Lung (tissue), 11 donors: ENCODE measurements at regions not wholly inside any gene's neighbourhood (a gene's known extent, or its start where the extent isn't known, plus 50 kb on each side); places are given as distances from the start of the nearest gene placed in this dataset.

Experiments
- ATAC-seq: fragments of 200-7000 bp; cut with Tn5 transposase; one replicate; pipeline ENCODE4 v1.9.1; 2020; ENCODE audit warnings: moderate number of reproducible peaks; ENCODE audit not compliant: insufficient read depth, low FRiP score
- DNase-seq, 3 donors: peaks; one replicate each; pipeline ENCODE4 v3.0.0-alpha.2; 2013 to 2017
- H3K27ac ChIP-seq, 2 donors: one replicate each; pipeline ENCODE4 v1.5.1; 2013; ENCODE audit warnings: mild to moderate bottlenecking in 2 of 2, moderate library complexity in 2 of 2, control low read depth in 1 of 2, inconsistent platforms in 1 of 2, low read depth in 1 of 2, low read length in 1 of 2
- H3K27me3 ChIP-seq, 3 donors: one replicate each; pipeline ENCODE4 v1.5.1; 2013; ENCODE audit warnings: low read length in 2 of 3; ENCODE audit not compliant: control insufficient read depth in 3 of 3, insufficient read depth in 3 of 3
- H3K36me3 ChIP-seq, 4 donors: one replicate each; pipeline ENCODE4 v1.5.1; 2013; ENCODE audit warnings: low read length in 4 of 4, mild to moderate bottlenecking in 1 of 4, moderate library complexity in 1 of 4; ENCODE audit not compliant: control insufficient read depth in 4 of 4, insufficient read depth in 4 of 4
- H3K4me1 ChIP-seq, 5 donors: one replicate each; pipeline ENCODE4 v1.5.1; 2013; ENCODE audit warnings: low read length in 5 of 5, mild to moderate bottlenecking in 2 of 5, moderate library complexity in 1 of 5; ENCODE audit not compliant: control insufficient read depth in 5 of 5, insufficient read depth in 5 of 5
- H3K4me3 ChIP-seq: one replicate; pipeline ENCODE4 v1.5.1; 2013; ENCODE audit warnings: mild to moderate bottlenecking, control low read depth, moderate library complexity
- H3K9ac ChIP-seq, 2 donors: one replicate each; pipeline ENCODE4 v1.5.1; 2013; ENCODE audit warnings: low read length in 2 of 2, control low read depth in 1 of 2; ENCODE audit not compliant: insufficient read depth in 1 of 2
- H3K9me3 ChIP-seq, 4 donors: one replicate each; pipeline ENCODE4 v1.5.1; 2013; ENCODE audit warnings: low read length in 3 of 4, mild to moderate bottlenecking in 1 of 4, moderate library complexity in 1 of 4; ENCODE audit not compliant: control insufficient read depth in 4 of 4, insufficient read depth in 3 of 4
- WGBS, 2 donors: extraction: QIAGEN DNeasy Blood & Tissue Kit; methylation state at CpG; one replicate each; pipeline ENCODE4 v1.1.7; 2013; 5-methylcytosine and 5-hydroxymethylcytosine counted together
- TF ChIP-seq, protein P1 (sequence below): IDR thresholded peaks from 2 replicates; pipeline ENCODE4 v1.5.1; 2012; ENCODE audit warnings: mild to moderate bottlenecking; ENCODE audit errors: control extremely low read depth, extremely low read depth
- donor health status: control.
- donor health status: control.
- donor health status: Bipolar disorder and iron deficiency.
- donor health status: healthy.
- donor health status: DM: yes; HTN: yes; CAD: no.

DNA sequence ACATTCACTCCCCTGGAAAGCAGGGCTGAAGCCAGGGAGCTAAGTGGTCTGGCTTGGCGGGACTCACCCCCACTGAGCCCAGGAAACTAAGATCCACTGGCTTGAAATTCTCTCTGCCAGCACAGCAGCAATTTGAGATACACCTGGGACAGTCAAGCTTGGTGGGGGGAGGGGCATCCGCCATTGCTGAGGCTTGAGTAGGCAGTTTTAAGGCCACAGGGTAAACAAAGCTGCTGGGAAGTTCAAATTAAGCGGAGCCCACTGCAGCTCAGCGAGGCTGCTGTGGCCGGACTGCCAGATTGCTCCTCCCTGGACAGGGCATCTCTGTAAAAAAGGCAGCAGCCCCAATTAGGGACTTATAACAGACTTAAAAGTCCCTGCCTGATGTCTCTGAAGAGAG, 108.2 kb upstream of the FAM13C start:
- no peaks in the 10 kb centered on the region for H3K27me3 ChIP-seq
- TF ChIP-seq, protein P1, sequence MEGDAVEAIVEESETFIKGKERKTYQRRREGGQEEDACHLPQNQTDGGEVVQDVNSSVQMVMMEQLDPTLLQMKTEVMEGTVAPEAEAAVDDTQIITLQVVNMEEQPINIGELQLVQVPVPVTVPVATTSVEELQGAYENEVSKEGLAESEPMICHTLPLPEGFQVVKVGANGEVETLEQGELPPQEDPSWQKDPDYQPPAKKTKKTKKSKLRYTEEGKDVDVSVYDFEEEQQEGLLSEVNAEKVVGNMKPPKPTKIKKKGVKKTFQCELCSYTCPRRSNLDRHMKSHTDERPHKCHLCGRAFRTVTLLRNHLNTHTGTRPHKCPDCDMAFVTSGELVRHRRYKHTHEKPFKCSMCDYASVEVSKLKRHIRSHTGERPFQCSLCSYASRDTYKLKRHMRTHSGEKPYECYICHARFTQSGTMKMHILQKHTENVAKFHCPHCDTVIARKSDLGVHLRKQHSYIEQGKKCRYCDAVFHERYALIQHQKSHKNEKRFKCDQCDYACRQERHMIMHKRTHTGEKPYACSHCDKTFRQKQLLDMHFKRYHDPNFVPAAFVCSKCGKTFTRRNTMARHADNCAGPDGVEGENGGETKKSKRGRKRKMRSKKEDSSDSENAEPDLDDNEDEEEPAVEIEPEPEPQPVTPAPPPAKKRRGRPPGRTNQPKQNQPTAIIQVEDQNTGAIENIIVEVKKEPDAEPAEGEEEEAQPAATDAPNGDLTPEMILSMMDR, result no peak
- 82 to 89% methylated on average over 5 of the region's 5 CpGs for WGBS, 2 donors

DNA sequence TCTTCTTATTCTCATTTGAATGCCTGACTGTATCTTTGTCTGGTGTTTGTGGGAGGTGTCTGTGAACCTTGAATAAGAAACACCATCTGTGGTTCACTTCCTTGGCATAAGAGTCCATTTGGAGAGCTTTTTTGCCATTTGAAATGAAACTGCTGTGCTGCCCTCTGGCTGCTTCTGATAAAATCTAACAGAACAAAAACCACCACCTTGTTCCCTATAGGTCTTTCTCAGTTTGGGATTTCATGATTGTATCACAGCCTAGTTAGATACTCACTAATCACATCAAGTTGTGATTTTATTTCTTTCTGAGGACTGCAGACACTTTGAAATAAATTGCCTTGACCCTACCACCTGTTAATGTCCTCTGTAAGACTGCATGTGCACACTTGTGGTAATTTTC, 102.7 kb upstream of the FAM13C start:
- Histone ChIP-seq H3K27me3 (no peaks in the 10 kb centered on the region), H3K4me3 (no peak overlapping the region), H3K36me3 (no peaks in the 10 kb centered on the region), H3K27ac (no peak overlapping the region), H3K4me1 (no peaks in the 10 kb centered on the region), H3K9me3 (peaks cover 0 to 6% (median under 1%) of the 10 kb centered on the region in 4 donors), H3K9ac (no peak overlapping the region)
- ATAC-seq (no peak), DNase-seq (peak in 2 of 3 donors; percentile 38 to 41)
- TF ChIP-seq, protein P1, result no peak

More for the DNA sequence above, 108.2 kb upstream of the FAM13C start:
- H3K9ac ChIP-seq, result no peak overlapping the region
- H3K4me1 ChIP-seq, result no peaks in the 10 kb centered on the region
- no peak for ATAC-seq
- no peak overlapping the region for H3K27ac ChIP-seq
- no peaks in the 10 kb centered on the region for H3K36me3 ChIP-seq
- H3K9me3 ChIP-seq, result peaks cover 0 to 6% (median 2%) of the 10 kb centered on the region in 4 donors
- H3K4me3 ChIP-seq, result no peak overlapping the region
- DNase-seq, result no peak

DNA sequence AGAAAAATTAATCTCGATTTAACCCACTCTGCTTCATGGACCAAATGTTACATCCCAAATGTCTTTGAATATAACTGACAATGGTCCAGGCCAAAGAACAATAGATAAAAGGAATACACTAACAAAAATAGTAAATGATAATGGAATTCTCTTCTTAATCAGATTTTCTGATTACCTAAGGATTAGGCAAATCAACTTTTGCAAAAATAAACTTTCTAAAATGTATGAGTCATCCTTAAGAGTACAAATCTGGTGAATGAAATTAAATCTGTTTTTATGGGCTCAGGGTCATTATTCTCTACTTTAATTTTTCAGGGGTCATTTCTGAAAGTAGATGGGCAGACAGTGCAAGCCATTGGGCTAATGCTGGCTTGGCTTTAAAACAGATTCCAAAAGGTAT, 102.1 kb upstream of the FAM13C start:
- DNase-seq (no peak), ATAC-seq (no peak)
- no peaks in the 10 kb centered on the region for H3K27me3 ChIP-seq
- H3K4me3 ChIP-seq, result no peak overlapping the region
- H3K27ac ChIP-seq, result no peak overlapping the region
- WGBS, 2 donors, result 93 to 95% methylated on average over 1 of the region's 1 CpG
- H3K9ac ChIP-seq, result no peak overlapping the region
- TF ChIP-seq, protein P1, result no peak
- no peaks in the 10 kb centered on the region for H3K36me3 ChIP-seq
- no peaks in the 10 kb centered on the region for H3K4me1 ChIP-seq
- peaks cover 0 to 3% (median 0%) of the 10 kb centered on the region in 4 donors for H3K9me3 ChIP-seq

DNA sequence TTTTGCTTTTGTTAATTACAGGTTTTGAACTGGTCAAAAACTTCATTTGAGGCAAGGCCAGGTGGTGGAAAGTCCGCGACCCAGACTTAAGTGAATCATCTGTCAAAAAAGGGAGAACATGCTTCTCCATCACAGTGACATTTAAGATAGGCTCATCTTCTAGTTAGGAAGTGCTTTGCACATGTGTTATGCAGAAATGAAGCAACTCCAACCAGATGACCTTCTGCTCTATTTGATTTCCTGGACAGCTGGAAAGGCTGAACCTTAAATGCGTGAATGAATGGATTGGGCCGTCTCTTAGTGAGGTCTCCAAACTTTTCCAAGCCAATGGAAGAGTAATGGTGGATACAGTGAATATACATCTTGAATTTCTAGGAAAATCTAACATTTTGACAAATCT, 101.6 kb upstream of the FAM13C start:
- Histone ChIP-seq H3K27me3 (no peaks in the 10 kb centered on the region), H3K9ac (no peak overlapping the region), H3K4me1 (no peaks in the 10 kb centered on the region), H3K9me3 (no peaks in the 10 kb centered on the region), H3K4me3 (no peak overlapping the region), H3K36me3 (no peaks in the 10 kb centered on the region), H3K27ac (no peak overlapping the region)
- no peak for ATAC-seq
- TF ChIP-seq, protein P1, result no peak
- DNase-seq, result no peak
- 88 to 93% methylated on average over 4 of the region's 4 CpGs for WGBS, 2 donors
